Kidney epithelial cell (primary cell): ENCODE measurements at regions not wholly inside any gene's neighbourhood (a gene's known extent, or its start where the extent isn't known, plus 50 kb on each side); places are given as distances from the start of the nearest gene placed in this dataset.

ENCODE experiments used
- DNase-seq: peaks from one replicate; pipeline ENCODE4 v3.0.0-alpha.2; 2010; ENCODE audit warnings: low read depth
- H3K27me3 ChIP-seq: 2 replicates; pipeline ENCODE4 v1.6.0; 2011; ENCODE audit warnings: low read length; ENCODE audit not compliant: control insufficient read depth, insufficient read depth
- H3K36me3 ChIP-seq: 2 replicates; pipeline ENCODE4 v1.5.1; 2011; ENCODE audit warnings: low read length; ENCODE audit not compliant: control insufficient read depth, insufficient read depth
- H3K4me3 ChIP-seq: 2 replicates; pipeline ENCODE4 v1.5.1; 2011; ENCODE audit warnings: low read depth, mild to moderate bottlenecking, control low read depth, low read length
- CTCF ChIP-seq: IDR thresholded peaks from 2 replicates; pipeline ENCODE4 v1.5.1; 2011; ENCODE audit warnings: mild to moderate bottlenecking, moderate library complexity, low read length, control low read depth, inconsistent platforms; ENCODE audit not compliant: insufficient read depth, poor library complexity, severe bottlenecking

GRCh38 chr4:171629737-171630136 lies 183.5 kb upstream of the GALNTL6 start:
- DNase-seq, result no peak
- H3K36me3 ChIP-seq, result no peaks in the 10 kb centered on the region
- no peak for TF ChIP-seq CTCF
- H3K27me3 ChIP-seq, result no peaks in the 10 kb centered on the region
- H3K4me3 ChIP-seq, result no peak overlapping the region

DNA sequence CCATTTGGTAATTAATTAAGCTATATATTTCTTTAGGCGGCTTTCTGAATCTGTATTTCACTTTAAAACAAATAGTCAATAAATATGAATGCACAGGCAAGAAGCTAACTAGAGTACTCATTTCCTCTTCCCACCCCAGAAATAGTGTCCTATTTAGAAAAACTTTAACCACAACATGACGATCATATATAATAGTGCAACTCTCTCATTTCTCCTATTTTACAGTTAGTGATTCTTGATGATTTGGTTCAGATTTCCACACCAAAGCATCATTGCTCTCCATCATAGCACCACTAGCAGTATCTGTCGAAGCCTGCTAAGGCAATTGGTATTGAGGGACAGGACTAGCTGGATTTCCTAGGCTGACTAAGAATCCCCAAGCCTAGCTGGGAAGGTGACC lies 184.0 kb upstream of the GALNTL6 start:
- H3K27me3 ChIP-seq, result no peaks in the 10 kb centered on the region
- no peak for TF ChIP-seq CTCF
- H3K4me3 ChIP-seq, result no peak overlapping the region
- no peak for DNase-seq
- no peaks in the 10 kb centered on the region for H3K36me3 ChIP-seq

GRCh38 chr4:171626554-171626953 lies 186.7 kb upstream of the GALNTL6 start:
- TF ChIP-seq CTCF, result no peak
- Histone ChIP-seq H3K36me3 (no peaks in the 10 kb centered on the region), H3K27me3 (no peaks in the 10 kb centered on the region), H3K4me3 (no peak overlapping the region)
- DNase-seq, result no peak

DNA sequence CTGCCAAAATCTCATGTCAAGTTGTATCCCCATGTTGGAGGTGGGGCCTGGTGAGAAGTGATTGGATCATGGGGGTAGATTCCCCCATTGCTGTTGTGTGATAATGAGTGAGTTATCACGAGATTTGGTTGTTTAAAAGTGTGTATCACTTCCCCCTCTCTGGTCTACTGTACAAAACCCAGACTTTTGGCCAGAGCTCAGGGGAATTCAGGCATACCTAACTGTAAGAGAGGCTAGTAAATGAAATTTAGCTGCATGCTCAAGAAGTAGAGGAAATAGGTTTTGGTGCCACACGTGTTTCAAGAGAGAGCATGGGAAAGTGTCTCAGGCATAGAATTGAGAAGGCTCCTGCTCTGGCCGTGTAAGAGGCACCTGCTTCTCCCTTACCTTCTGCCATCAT lies 190.5 kb upstream of the GALNTL6 start:
- Histone ChIP-seq H3K36me3 (no peaks in the 10 kb centered on the region), H3K4me3 (no peak overlapping the region), H3K27me3 (no peaks in the 10 kb centered on the region)
- DNase-seq, result no peak
- TF ChIP-seq CTCF, result no peak

DNA sequence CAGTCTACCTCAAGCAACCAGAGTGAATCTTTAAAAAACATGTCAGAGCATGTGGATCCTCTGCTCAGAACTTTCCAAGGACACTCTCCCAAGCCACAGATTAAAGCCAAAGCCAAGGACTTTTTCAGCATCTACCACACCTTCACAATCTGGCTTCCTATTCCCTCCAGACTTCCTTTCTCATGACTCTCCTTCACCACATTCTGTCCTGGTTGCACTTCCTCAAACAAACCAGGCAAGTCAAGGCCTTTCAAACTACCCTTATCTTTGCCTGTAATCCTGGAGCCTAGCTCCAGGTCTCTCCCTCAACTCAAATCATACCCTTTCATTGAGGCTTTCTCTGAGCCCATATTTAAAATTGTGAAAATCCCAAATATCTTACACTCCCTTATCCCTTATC lies 191.6 kb upstream of the GALNTL6 start:
- Histone ChIP-seq H3K36me3 (no peaks in the 10 kb centered on the region), H3K27me3 (no peaks in the 10 kb centered on the region), H3K4me3 (no peak overlapping the region)
- no peak for DNase-seq
- TF ChIP-seq CTCF, result no peak

DNA sequence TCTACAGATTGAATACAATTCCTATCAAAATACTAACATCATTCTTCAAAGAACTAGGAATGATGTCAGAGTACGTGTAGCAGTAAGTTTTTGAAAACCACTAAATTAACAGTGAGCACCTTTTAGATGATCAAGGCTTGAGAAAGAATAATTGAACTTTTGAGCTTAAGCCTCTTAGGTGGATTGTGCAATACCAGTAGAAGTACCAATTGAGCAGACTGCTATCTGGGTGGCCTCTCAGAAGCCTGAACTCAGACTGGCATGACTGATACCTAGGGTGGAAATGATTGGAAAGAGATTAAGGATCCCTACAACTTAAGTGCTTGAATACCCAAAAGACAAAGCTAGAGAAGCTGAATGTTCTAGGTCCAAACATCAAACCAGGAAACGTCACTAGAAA lies 200.3 kb upstream of the GALNTL6 start:
- no peaks in the 10 kb centered on the region for H3K36me3 ChIP-seq
- H3K27me3 ChIP-seq, result no peaks in the 10 kb centered on the region
- H3K4me3 ChIP-seq, result no peak overlapping the region
- no peak for DNase-seq
- no peak for TF ChIP-seq CTCF
